ENCODE measurements at regions not wholly inside any gene's neighbourhood (a gene's known extent, or its start where the extent isn't known, plus 50 kb on each side); places are given as distances from the start of the nearest gene placed in this dataset.
"Not testable (repeated sequence)": the region's sequence is repeated elsewhere in the genome, so short reads cannot be mapped to it uniquely, and the experiment has no call there.

GRCh38 chr5:126002222-126002897 lies 420.8 kb upstream of the GRAMD2B start:
- DNase-seq: no peak

GRCh38 chr5:126003309-126003708 lies 419.9 kb upstream of the GRAMD2B start:
- TF ChIP-seq POLR2A (IDR thresholded peaks at IDR 0.05; ENCODE audit: low read length) (no peak), GATA1 (IDR thresholded peaks at IDR 0.05; ENCODE audit: low read depth, low read length) (no peak)
- no peak for DNase-seq

More at GRCh38 chr5:126002222-126002897, 420.8 kb upstream of the GRAMD2B start:
- TF ChIP-seq GATA1 (IDR thresholded peaks at IDR 0.05; ENCODE audit: low read depth, low read length): no peak
- TF ChIP-seq POLR2A (IDR thresholded peaks at IDR 0.05; ENCODE audit: low read length): no peak

GRCh38 chr5:126004636-126005035 lies 418.6 kb upstream of the GRAMD2B start:
- DNase-seq: no peak
- no peak for TF ChIP-seq GATA1 (IDR thresholded peaks at IDR 0.05; ENCODE audit: low read depth, low read length)
- TF ChIP-seq POLR2A (IDR thresholded peaks at IDR 0.05; ENCODE audit: low read length): no peak

- TF ChIP-seq POLR2A (IDR thresholded peaks at IDR 0.05; ENCODE audit: low read length): no peak
- no peak for TF ChIP-seq GATA1 (IDR thresholded peaks at IDR 0.05; ENCODE audit: low read depth, low read length)
These were observed 415.4 kb upstream of the GRAMD2B start for GRCh38 chr5:126007841-126008240.

GRCh38 chr5:126009566-126009965 lies 413.6 kb upstream of the GRAMD2B start:
- TF ChIP-seq GATA1 (IDR thresholded peaks at IDR 0.05; ENCODE audit: low read depth, low read length) (no peak), POLR2A (IDR thresholded peaks at IDR 0.05; ENCODE audit: low read length) (no peak)
- DNase-seq: no peak

More at GRCh38 chr5:126007841-126008240, 415.4 kb upstream of the GRAMD2B start:
- DNase-seq: no peak

GRCh38 chr5:126011526-126011925 lies 411.7 kb upstream of the GRAMD2B start:
- DNase-seq: not testable (repeated sequence)

- TF ChIP-seq POLR2A (IDR thresholded peaks at IDR 0.05; ENCODE audit: low read length) (no peak), GATA1 (IDR thresholded peaks at IDR 0.05; ENCODE audit: low read depth, low read length) (no peak)
- no peak for DNase-seq
These were observed 408.5 kb upstream of the GRAMD2B start for GRCh38 chr5:126014676-126015075.

GRCh38 chr5:126015235-126016181 lies 407.7 kb upstream of the GRAMD2B start:
- DNase-seq: no peak
- TF ChIP-seq GATA1 (IDR thresholded peaks at IDR 0.05; ENCODE audit: low read depth, low read length) (no peak), POLR2A (IDR thresholded peaks at IDR 0.05; ENCODE audit: low read length) (no peak)

- DNase-seq: no peak
- TF ChIP-seq POLR2A (IDR thresholded peaks at IDR 0.05; ENCODE audit: low read length): no peak
- TF ChIP-seq GATA1 (IDR thresholded peaks at IDR 0.05; ENCODE audit: low read depth, low read length): no peak
These were observed 407.0 kb upstream of the GRAMD2B start for GRCh38 chr5:126016256-126016655.

- no peak for TF ChIP-seq GATA1 (IDR thresholded peaks at IDR 0.05; ENCODE audit: low read depth, low read length)
- TF ChIP-seq POLR2A (IDR thresholded peaks at IDR 0.05; ENCODE audit: low read length): no peak
- DNase-seq: no peak
These were observed 406.1 kb upstream of the GRAMD2B start for GRCh38 chr5:126017096-126017495.

GRCh38 chr5:126020770-126021169 lies 402.4 kb upstream of the GRAMD2B start:
- no peak for TF ChIP-seq POLR2A (IDR thresholded peaks at IDR 0.05; ENCODE audit: low read length)
- no peak for TF ChIP-seq GATA1 (IDR thresholded peaks at IDR 0.05; ENCODE audit: low read depth, low read length)
- no peak for DNase-seq

GRCh38 chr5:126023994-126024441 lies 399.2 kb upstream of the GRAMD2B start:
- DNase-seq: no peak
- TF ChIP-seq GATA1 (IDR thresholded peaks at IDR 0.05; ENCODE audit: low read depth, low read length) (no peak), POLR2A (IDR thresholded peaks at IDR 0.05; ENCODE audit: low read length) (no peak)

- no peak for DNase-seq
- TF ChIP-seq POLR2A (IDR thresholded peaks at IDR 0.05; ENCODE audit: low read length): no peak
- no peak for TF ChIP-seq GATA1 (IDR thresholded peaks at IDR 0.05; ENCODE audit: low read depth, low read length)
These were observed 396.1 kb upstream of the GRAMD2B start for GRCh38 chr5:126027149-126027548.

- no peak for DNase-seq
- TF ChIP-seq POLR2A (IDR thresholded peaks at IDR 0.05; ENCODE audit: low read length): no peak
These were observed 395.6 kb upstream of the GRAMD2B start for GRCh38 chr5:126027652-126028051.

Data from erythroblast (primary cell).